IgD-negative memory B cell (primary cell): ENCODE measurements at regions not wholly inside any gene's neighbourhood (a gene's known extent, or its start where the extent isn't known, plus 50 kb on each side); places are given as distances from the start of the nearest gene placed in this dataset.

ENCODE experiments used
- H3K27ac Mint-ChIP-seq, 3 donors: one replicate each; pipeline ENCODE4 v1.8.0; 2020 to 2022; ENCODE audit warnings: mild to moderate bottlenecking in 3 of 3, mixed read lengths in 3 of 3, moderate library complexity in 1 of 3
- H3K27me3 Mint-ChIP-seq: one replicate; pipeline ENCODE4 v1.8.0; 2021; ENCODE audit warnings: mixed read lengths
- H3K36me3 Mint-ChIP-seq: one replicate; pipeline ENCODE4 v1.8.0; 2020; ENCODE audit warnings: mild to moderate bottlenecking, mixed read lengths
- H3K4me1 Mint-ChIP-seq, 3 donors: one replicate each; pipeline ENCODE4 v1.8.0; 2020 to 2022; ENCODE audit warnings: mixed read lengths in 3 of 3, mild to moderate bottlenecking in 1 of 3
- H3K4me3 Mint-ChIP-seq, 4 donors: one replicate each; pipeline ENCODE4 v1.8.0; 2020 to 2022; ENCODE audit warnings: mild to moderate bottlenecking in 4 of 4, mixed read lengths in 4 of 4, moderate library complexity in 3 of 4
- H3K9me3 Mint-ChIP-seq, 3 donors: one replicate each; pipeline ENCODE4 v1.8.0; 2020 to 2021; ENCODE audit warnings: mixed read lengths in 3 of 3, mild to moderate bottlenecking in 1 of 3

GRCh38 chr10:8498290-8498689 is 443.8 kb downstream of the GATA3 start:
- peaks cover 0 to 2% (median 0%) of the 10 kb centered on the region in 3 donors for H3K4me1 Mint-ChIP-seq
- H3K9me3 Mint-ChIP-seq = peaks cover 0 to 2% (median 0%) of the 10 kb centered on the region in 3 donors
- H3K27me3 Mint-ChIP-seq = no peaks in the 10 kb centered on the region
- H3K4me3 Mint-ChIP-seq = no peak overlapping the region
- H3K36me3 Mint-ChIP-seq = no peaks in the 10 kb centered on the region
- H3K27ac Mint-ChIP-seq = no peak overlapping the region

DNA sequence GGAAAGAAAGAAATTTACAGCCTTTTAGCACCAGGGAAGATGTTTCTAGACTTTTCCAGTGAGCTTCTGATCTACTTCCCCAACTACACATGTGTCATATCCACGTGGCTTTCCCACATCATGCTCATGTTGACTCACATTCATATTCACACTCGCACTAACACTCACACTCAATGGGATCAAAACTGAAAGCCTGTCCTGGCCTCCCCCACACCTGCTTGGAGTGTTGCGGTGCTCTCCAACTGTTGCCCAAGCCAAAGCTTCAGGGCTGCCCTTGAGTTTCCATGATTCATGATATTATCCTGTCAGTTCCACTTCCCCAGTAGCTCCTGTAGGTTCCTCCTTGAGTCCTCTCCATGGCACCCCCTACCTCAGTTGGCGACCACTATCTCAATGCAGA is 444.4 kb downstream of the GATA3 start:
- Mint-ChIP-seq H3K4me1 (peaks cover 0 to 2% (median 0%) of the 10 kb centered on the region in 3 donors), H3K36me3 (no peaks in the 10 kb centered on the region), H3K27ac (no peak overlapping the region), H3K9me3 (peaks cover 0 to 2% (median 0%) of the 10 kb centered on the region in 3 donors), H3K27me3 (no peaks in the 10 kb centered on the region), H3K4me3 (no peak overlapping the region)

DNA sequence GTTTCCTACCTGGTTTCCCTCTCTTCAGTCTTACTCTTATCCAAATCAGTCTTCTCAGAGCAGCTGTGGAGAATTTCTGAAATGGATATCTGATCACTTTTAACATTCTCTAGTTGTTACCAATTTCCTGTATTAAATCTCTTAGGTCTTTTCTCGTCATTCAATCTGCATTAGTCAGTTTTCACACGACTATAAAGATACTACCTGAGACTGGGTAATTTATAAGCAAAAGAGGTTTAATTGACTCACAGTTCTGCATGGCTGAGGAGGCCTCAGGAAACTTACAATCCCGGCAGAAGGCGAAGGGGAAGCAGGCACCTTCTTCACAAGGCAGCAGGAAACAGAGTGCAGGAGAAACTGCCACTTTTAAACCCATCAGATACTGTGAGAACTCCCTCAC is 444.8 kb downstream of the GATA3 start:
- H3K36me3 Mint-ChIP-seq = no peaks in the 10 kb centered on the region
- H3K27me3 Mint-ChIP-seq = no peaks in the 10 kb centered on the region
- H3K9me3 Mint-ChIP-seq = peaks cover 0 to 2% (median 0%) of the 10 kb centered on the region in 3 donors
- no peak overlapping the region for H3K27ac Mint-ChIP-seq
- no peaks in the 10 kb centered on the region for H3K4me1 Mint-ChIP-seq
- no peak overlapping the region for H3K4me3 Mint-ChIP-seq

- Mint-ChIP-seq H3K4me1 (no peaks in the 10 kb centered on the region), H3K36me3 (no peaks in the 10 kb centered on the region), H3K4me3 (no peak overlapping the region), H3K9me3 (peaks cover 0 to 2% (median 0%) of the 10 kb centered on the region in 3 donors), H3K27ac (no peak overlapping the region), H3K27me3 (no peaks in the 10 kb centered on the region)
Measured at GRCh38 chr10:8499752-8500390, 445.4 kb downstream of the GATA3 start.

DNA sequence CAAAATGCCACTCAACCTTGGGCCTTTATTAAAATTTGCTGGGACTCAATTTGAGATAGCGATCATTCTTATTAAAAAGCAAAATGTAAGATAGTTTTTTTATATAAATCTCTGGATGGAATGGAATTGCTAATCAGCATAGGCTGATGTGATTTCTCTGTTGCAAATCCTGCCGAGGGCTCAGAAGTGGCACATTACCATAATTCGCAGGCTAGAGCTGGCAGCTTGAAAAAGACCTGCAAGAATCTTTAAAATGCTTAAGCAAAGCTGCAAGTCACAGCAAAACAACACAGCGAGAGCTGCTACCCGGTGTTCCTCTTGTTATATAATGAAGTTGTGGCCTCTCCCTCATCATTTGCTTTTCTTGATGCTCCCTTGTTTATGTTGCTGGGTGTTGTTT is 448.1 kb downstream of the GATA3 start:
- no peaks in the 10 kb centered on the region for H3K4me1 Mint-ChIP-seq
- H3K9me3 Mint-ChIP-seq = peaks cover 0 to 2% (median 0%) of the 10 kb centered on the region in 3 donors
- no peak overlapping the region for H3K27ac Mint-ChIP-seq
- no peak overlapping the region for H3K4me3 Mint-ChIP-seq
- H3K36me3 Mint-ChIP-seq = no peaks in the 10 kb centered on the region
- no peaks in the 10 kb centered on the region for H3K27me3 Mint-ChIP-seq

GRCh38 chr10:8504499-8504898 is 450.0 kb downstream of the GATA3 start:
- Mint-ChIP-seq H3K4me3 (no peak overlapping the region), H3K4me1 (no peaks in the 10 kb centered on the region), H3K36me3 (no peaks in the 10 kb centered on the region), H3K27me3 (no peaks in the 10 kb centered on the region), H3K9me3 (peaks cover 0 to 2% (median 0%) of the 10 kb centered on the region in 3 donors), H3K27ac (no peak overlapping the region)

- H3K4me1 Mint-ChIP-seq = no peaks in the 10 kb centered on the region
- H3K36me3 Mint-ChIP-seq = no peaks in the 10 kb centered on the region
- H3K9me3 Mint-ChIP-seq = no peaks in the 10 kb centered on the region
- H3K27ac Mint-ChIP-seq = no peak overlapping the region
- H3K27me3 Mint-ChIP-seq = no peaks in the 10 kb centered on the region
- no peak overlapping the region for H3K4me3 Mint-ChIP-seq
Measured at GRCh38 chr10:8507156-8507555, 452.7 kb downstream of the GATA3 start.

DNA sequence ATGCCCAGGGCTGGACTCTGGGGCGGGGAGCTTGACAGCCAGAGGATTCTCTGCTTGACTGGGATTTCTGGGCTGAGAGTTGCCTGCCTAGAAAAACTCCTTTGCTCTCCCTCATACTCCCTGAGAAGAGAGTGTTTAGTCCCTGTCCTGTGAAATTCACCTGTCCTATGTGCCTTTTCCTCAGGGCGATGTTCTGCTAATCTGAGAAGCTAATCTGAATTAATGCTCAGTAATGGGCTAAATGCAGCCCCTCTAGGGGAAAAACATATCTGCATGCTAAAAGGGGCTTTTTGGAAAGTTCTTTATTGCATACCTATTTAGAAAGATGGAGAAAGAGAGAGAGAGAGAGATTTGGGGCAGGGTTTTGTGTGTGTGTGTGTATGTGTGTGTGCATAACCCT is 454.4 kb downstream of the GATA3 start:
- H3K4me3 Mint-ChIP-seq = no peak overlapping the region
- H3K9me3 Mint-ChIP-seq = no peaks in the 10 kb centered on the region
- H3K4me1 Mint-ChIP-seq = no peaks in the 10 kb centered on the region
- H3K27ac Mint-ChIP-seq = no peak overlapping the region
- no peaks in the 10 kb centered on the region for H3K27me3 Mint-ChIP-seq
- no peaks in the 10 kb centered on the region for H3K36me3 Mint-ChIP-seq

DNA sequence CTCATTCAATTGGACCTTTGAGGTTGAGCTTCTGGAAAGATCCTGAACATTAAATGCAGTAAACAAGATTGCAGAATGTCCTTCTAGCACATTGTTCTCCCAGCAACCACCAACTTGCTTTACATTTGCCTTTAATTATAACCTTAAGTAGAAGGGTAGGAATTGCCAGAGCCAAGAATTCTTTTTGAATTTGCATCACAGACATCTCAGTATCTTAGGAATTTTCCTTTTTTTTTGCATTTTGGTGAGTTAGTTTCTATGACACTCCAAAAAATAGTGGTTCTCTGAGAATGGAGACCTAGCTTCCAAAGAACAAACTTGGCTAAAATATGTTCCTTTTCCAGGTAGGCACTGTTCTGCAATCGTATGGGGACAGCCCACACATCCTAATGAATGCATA is 456.0 kb downstream of the GATA3 start:
- Mint-ChIP-seq H3K27me3 (peaks cover 2% of the 10 kb centered on the region), H3K9me3 (peaks cover 0 to 3% (median 0%) of the 10 kb centered on the region in 3 donors), H3K27ac (no peak overlapping the region), H3K36me3 (no peaks in the 10 kb centered on the region), H3K4me3 (no peak overlapping the region), H3K4me1 (no peaks in the 10 kb centered on the region)

DNA sequence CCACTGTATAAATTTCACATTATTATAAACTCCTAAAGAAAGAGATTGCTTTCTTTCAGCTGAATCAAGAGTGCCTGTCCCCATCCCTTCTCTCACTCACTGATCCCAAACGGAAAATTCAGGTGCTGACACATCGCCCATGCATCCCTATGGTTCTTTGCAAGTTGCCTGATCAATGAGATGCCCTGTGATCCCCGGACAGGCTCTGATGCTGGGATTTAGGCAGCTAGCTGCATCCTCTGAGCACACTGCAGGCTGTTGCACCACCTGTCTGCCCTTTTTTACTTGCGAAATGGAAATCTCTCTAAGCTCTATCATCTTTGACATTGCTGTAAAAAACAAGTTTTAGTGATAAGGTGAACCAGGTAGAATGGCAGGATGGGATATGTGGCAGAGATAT is 456.5 kb downstream of the GATA3 start:
- H3K4me3 Mint-ChIP-seq = no peak overlapping the region
- peaks cover 2% of the 10 kb centered on the region for H3K27me3 Mint-ChIP-seq
- peaks cover 0 to 3% (median 0%) of the 10 kb centered on the region in 3 donors for H3K9me3 Mint-ChIP-seq
- H3K27ac Mint-ChIP-seq = no peak overlapping the region
- no peaks in the 10 kb centered on the region for H3K4me1 Mint-ChIP-seq
- no peaks in the 10 kb centered on the region for H3K36me3 Mint-ChIP-seq

DNA sequence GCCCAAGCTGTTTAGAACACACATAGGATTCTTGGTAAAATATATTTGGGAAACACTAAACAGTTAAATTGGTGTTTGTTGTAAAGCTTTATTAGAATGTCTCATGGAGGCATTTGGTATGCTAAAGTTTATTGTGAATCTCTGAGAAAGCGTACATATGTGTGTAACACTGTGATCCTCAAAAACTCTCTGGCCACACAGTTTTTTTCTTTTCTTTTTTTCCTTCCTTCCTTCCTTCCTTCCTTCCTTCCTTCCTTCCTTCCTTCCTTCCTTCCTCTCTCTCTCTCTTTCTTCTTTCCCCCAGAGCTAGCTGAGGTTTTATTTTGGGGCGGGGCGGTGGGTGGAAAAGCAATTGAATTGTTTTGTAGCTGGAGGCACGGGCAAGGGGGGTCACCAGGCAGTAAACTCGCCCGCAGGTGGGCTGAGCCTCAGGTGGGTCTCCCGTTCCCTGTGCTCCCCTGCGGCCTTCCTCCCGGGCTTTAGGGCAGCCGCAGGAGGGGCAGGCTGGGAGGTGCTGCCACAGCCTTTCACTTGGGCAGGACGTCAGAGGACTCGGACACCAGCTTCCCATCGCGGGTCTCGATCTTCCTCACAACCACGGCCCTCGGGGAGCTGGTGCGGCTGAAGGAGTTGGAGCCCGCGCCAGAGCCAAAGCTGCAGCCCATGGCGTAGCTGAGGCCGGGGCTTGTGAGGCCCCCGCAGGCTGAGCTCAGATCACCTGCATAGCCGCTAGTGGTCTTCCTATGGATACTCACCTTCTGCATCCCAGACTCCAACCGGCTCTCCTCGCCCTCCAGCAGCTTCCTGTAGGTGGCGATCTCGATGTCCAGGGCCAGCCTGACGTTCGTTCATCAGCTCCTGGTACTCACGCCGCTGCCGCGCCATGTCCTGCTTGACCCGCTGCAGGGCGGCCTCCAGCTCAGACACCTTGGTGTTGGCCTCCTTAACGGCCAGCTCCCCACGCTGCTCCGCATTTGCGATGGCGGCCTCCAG is 459.0 kb downstream of the GATA3 start:
- Mint-ChIP-seq H3K4me3 (peak overlapping the region in 1 of 4 donors; percentile 65), H3K9me3 (peaks cover 0 to 3% (median 0%) of the 10 kb centered on the region in 3 donors), H3K27me3 (peaks cover 2% of the 10 kb centered on the region), H3K4me1 (no peaks in the 10 kb centered on the region), H3K27ac (no peak overlapping the region), H3K36me3 (no peaks in the 10 kb centered on the region)

DNA sequence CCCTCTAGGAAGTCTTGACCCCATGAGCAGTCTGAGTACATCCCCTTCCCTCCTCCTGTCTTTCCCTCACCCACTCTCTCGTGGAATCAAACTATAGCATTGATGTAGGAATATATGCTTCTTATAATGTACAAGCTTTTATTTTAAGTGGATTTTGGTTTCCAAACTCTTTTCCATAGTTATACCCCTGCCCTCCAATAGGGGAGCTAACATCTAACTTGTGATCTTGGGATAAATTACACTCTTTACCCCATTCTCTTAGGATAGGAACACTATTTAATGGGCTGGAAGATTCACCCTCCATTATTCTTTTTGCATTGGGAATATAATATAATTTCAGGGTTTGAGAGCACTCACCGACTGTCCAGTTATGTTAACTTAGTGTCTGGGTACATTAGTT is 465.9 kb downstream of the GATA3 start:
- H3K4me3 Mint-ChIP-seq = no peak overlapping the region
- no peaks in the 10 kb centered on the region for H3K4me1 Mint-ChIP-seq
- peaks cover 0 to 15% (median 0%) of the 10 kb centered on the region in 3 donors for H3K9me3 Mint-ChIP-seq
- no peak overlapping the region for H3K27ac Mint-ChIP-seq
- no peaks in the 10 kb centered on the region for H3K27me3 Mint-ChIP-seq
- H3K36me3 Mint-ChIP-seq = no peaks in the 10 kb centered on the region

DNA sequence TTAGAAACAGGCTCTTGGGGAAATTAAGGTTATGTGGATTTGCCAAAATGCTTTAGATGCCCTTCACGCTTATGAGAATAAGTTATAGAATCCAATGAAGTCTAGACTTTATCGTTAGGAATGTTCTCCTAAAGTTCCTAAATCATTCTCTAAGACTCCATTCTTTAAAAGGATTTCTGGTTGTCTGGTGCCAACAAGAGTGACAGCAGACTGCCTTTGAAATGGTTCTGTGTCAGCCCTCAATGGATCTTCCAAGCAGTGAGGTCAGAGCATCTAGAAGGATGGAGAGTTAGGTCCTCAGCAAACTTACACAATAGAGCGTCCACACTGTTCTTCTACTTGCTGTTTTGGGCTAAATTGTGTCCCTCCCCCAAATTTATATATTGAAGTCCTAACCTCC is 473.3 kb downstream of the GATA3 start:
- Mint-ChIP-seq H3K4me1 (no peaks in the 10 kb centered on the region), H3K9me3 (peaks cover 0 to 11% (median 4%) of the 10 kb centered on the region in 3 donors), H3K4me3 (no peak overlapping the region), H3K36me3 (no peaks in the 10 kb centered on the region), H3K27ac (no peak overlapping the region), H3K27me3 (no peaks in the 10 kb centered on the region)

- Mint-ChIP-seq H3K36me3 (peaks cover 2% of the 10 kb centered on the region), H3K9me3 (peaks cover 2 to 11% (median 4%) of the 10 kb centered on the region in 3 donors), H3K4me1 (no peaks in the 10 kb centered on the region), H3K27me3 (no peaks in the 10 kb centered on the region), H3K4me3 (no peak overlapping the region), H3K27ac (no peak overlapping the region)
Measured at GRCh38 chr10:8531116-8531515, 476.6 kb downstream of the GATA3 start.

DNA sequence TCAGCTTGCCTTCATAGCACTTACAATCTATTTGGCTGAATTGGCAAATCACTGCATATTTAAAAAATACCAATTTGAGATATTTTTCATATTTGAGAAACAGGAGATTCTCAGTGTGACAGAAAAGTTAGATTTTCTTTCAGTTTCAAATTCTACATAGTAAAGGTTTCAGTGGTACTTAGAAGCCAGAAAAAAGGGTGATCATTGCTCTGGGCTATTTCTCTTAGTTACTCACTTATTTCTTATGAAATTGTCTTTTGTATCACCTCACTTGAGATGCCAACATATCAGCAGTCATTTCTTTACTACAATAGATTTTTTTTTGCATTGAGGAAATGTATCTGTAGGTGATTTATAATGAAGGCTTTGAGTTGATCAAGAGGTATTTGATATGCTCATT is 478.2 kb downstream of the GATA3 start:
- Mint-ChIP-seq H3K4me1 (no peaks in the 10 kb centered on the region), H3K9me3 (peaks cover 0 to 7% (median 4%) of the 10 kb centered on the region in 3 donors), H3K27ac (no peak overlapping the region), H3K4me3 (no peak overlapping the region), H3K27me3 (no peaks in the 10 kb centered on the region), H3K36me3 (peaks cover 2% of the 10 kb centered on the region)
